ENCODE measurements at regions not wholly inside any gene's neighbourhood (a gene's known extent, or its start where the extent isn't known, plus 50 kb on each side); places are given as distances from the start of the nearest gene placed in this dataset.

GRCh38 chr1:237975376-237975775, 84.7 kb upstream of the ZP4 start (continued):
- TF ChIP-seq IRF1 (CRISPR knock-in tag; IDR thresholded peaks at IDR 0.05; ENCODE audit: borderline replicate concordance) (no peak), ZNF197 (CRISPR knock-in tag; IDR thresholded peaks at IDR 0.05; ENCODE audit: low read depth) (no peak)

GRCh38 chr1:237972186-237972585, 81.5 kb upstream of the ZP4 start:
- H2AFZ ChIP-seq (ENCODE audit: low read depth, low read length) = no peak overlapping the region
- no peaks in the 10 kb centered on the region for H3K27me3 ChIP-seq (ENCODE audit: control insufficient read depth in 2 of 2, insufficient read depth in 2 of 2, low read length in 2 of 2)
- H3K4me2 ChIP-seq (ENCODE audit: insufficient read depth, low read length) = no peak overlapping the region
- H3K9me3 ChIP-seq (replicated peaks; ENCODE audit: control insufficient read depth, insufficient read depth, low read depth, low read length) = peaks cover 1% of the 10 kb centered on the region; the same call in 1 of the 2 replicates
- WGBS (ENCODE audit: insufficient coverage, low coverage, missing lambda C conversion rate) = 4% methylated on average over 4 of the region's 4 CpGs
- no peak overlapping the region for H3K27ac ChIP-seq (ENCODE audit: extremely low read depth, low read depth, low read length)
- BruUV-seq (replicated peaks) = no TSS peak
- H3K9me1 ChIP-seq (ENCODE audit: control insufficient read depth, insufficient read depth, low read length) = no peaks in the 10 kb centered on the region
- H3K9ac ChIP-seq (ENCODE audit: insufficient read depth in 1 of 2, low read depth in 2 of 2, low read length in 2 of 2) = no peak overlapping the region
- H3K79me2 ChIP-seq (ENCODE audit: control insufficient read depth, insufficient read depth, low read length) = no peaks in the 10 kb centered on the region
- FAIRE-seq = no peak
- H4K20me1 ChIP-seq (replicated peaks; ENCODE audit: control insufficient read depth, insufficient read depth, low read length) = no peaks in the 10 kb centered on the region
- in situ Hi-C loops (cut with MboI) (no loop called here), intact Hi-C loops (cut with micrococcal nuclease) (no loop called here)
- H3K4me3 ChIP-seq = no peak overlapping the region
- ATAC-seq = no peak
- no peaks in the 10 kb centered on the region for H3K4me1 ChIP-seq (replicated peaks in 1 of 2; ENCODE audit: control insufficient read depth in 2 of 2, insufficient read depth in 2 of 2, low read length in 2 of 2)
- H3K36me3 ChIP-seq (ENCODE audit: control insufficient read depth, insufficient read depth, low read length) = no peaks in the 10 kb centered on the region
- POLR2A ChIA-PET = no interaction called here
- CTCF ChIA-PET (ENCODE audit: low intra/inter-chr PET ratio) = no interaction called here
- DNase-seq (ENCODE audit: extremely low read depth in 1 of 4, low spot score in 3 of 4) = no peak
- TF ChIP-seq CBX1 (IDR thresholded peaks at IDR 0.05; ENCODE audit: low read depth) = no peak
- TF ChIP-seq ZNF395 (CRISPR knock-in tag; IDR thresholded peaks at IDR 0.05) = no peak
- no peak for TF ChIP-seq USF1 (CRISPR knock-in tag; IDR thresholded peaks at IDR 0.05)
- TF ChIP-seq ZNF561 (CRISPR knock-in tag; conservative IDR thresholded peaks at IDR 0.05) = no peak
- TF ChIP-seq GABPB2 (CRISPR knock-in tag; conservative IDR thresholded peaks at IDR 0.05) = no peak
- no peak for TF ChIP-seq E4F1 (CRISPR knock-in tag; IDR thresholded peaks at IDR 0.05; ENCODE audit: borderline replicate concordance)
- no peak for TF ChIP-seq U2AF1 (optimal IDR thresholded peaks at IDR 0.05; ENCODE audit: low read depth, low read length)
- TF ChIP-seq BMI1 (IDR thresholded peaks at IDR 0.05; ENCODE audit: low read length) = no peak
- TF ChIP-seq FIP1L1 (IDR thresholded peaks at IDR 0.05; ENCODE audit: low read depth, low read length, poor library complexity, severe bottlenecking) = no peak
- no peak for TF ChIP-seq SIRT6 (IDR thresholded peaks at IDR 0.05; ENCODE audit: low read depth, low read length)
- TF ChIP-seq TAF7 (tag; IDR thresholded peaks at IDR 0.05) = no peak
- no peak for TF ChIP-seq CC2D1A (IDR thresholded peaks at IDR 0.05)

Measured in K562 (cell line).